Neuronal stem cell (in vitro differentiated cells): ENCODE measurements at regions not wholly inside any gene's neighbourhood (a gene's known extent, or its start where the extent isn't known, plus 50 kb on each side); places are given as distances from the start of the nearest gene placed in this dataset.

ENCODE experiments used
- DNase-seq: peaks from one replicate; pipeline ENCODE4 v3.0.0-alpha.2; 2013; ENCODE audit warnings: low spot score
- H2AFZ ChIP-seq: one replicate; pipeline ENCODE4 v1.6.1; 2013; ENCODE audit warnings: mild to moderate bottlenecking, low read length, inconsistent platforms
- H2AK5ac ChIP-seq: 2 replicates; pipeline ENCODE4 v1.6.1; 2013; ENCODE audit warnings: low read depth, mild to moderate bottlenecking, inconsistent platforms, low read length, moderate library complexity, mixed read lengths
- H2BK120ac ChIP-seq: 2 replicates; pipeline ENCODE4 v1.6.1; 2013; ENCODE audit warnings: low read depth, mild to moderate bottlenecking, inconsistent platforms, low read length, moderate library complexity, mixed read lengths
- H2BK12ac ChIP-seq: one replicate; pipeline ENCODE4 v1.6.1; 2013; ENCODE audit warnings: low read length, inconsistent platforms
- H2BK15ac ChIP-seq: 2 replicates; pipeline ENCODE4 v1.6.1; 2013; ENCODE audit warnings: mild to moderate bottlenecking, low read length, inconsistent platforms, mixed read lengths
- H2BK5ac ChIP-seq: one replicate; pipeline ENCODE4 v1.6.1; 2013; ENCODE audit warnings: inconsistent platforms, mild to moderate bottlenecking, low read length, moderate library complexity
- H3K14ac ChIP-seq: one replicate; pipeline ENCODE4 v1.6.1; 2013; ENCODE audit warnings: low read length, inconsistent platforms
- H3K18ac ChIP-seq: 2 replicates; pipeline ENCODE4 v1.6.1; 2013; ENCODE audit warnings: low read length, inconsistent platforms
- H3K23ac ChIP-seq: 2 replicates; pipeline ENCODE4 v1.6.1; 2013; ENCODE audit warnings: low read depth, mild to moderate bottlenecking, mixed read lengths, low read length, inconsistent platforms; ENCODE audit not compliant: poor library complexity
- H3K27ac ChIP-seq: replicated peaks from 3 replicates; pipeline ENCODE4 v1.5.1; 2013; ENCODE audit warnings: low read length, inconsistent platforms
- H3K27me3 ChIP-seq, 3 experiments: 2 replicates each; pipeline ENCODE4 v1.6.1; 2013; ENCODE audit warnings: low read length in 3 of 3, mild to moderate bottlenecking in 2 of 3, inconsistent platforms in 1 of 3, low read depth in 1 of 3, mixed read lengths in 1 of 3, moderate library complexity in 1 of 3; ENCODE audit not compliant: control insufficient read depth in 3 of 3, insufficient read depth in 3 of 3
- H3K36me3 ChIP-seq, 2 donors: replicated peaks in 1 of 2; 2 replicates each; pipeline ENCODE4 v1.6.1; 2013; ENCODE audit warnings: low read length in 2 of 2; ENCODE audit not compliant: control insufficient read depth in 2 of 2, insufficient read depth in 2 of 2
- H3K4ac ChIP-seq: 2 replicates; pipeline ENCODE4 v1.6.1; 2013; ENCODE audit warnings: inconsistent platforms, mild to moderate bottlenecking, low read length, moderate library complexity
- H3K4me1 ChIP-seq, 2 donors: 1 replicate in 1 of 2; 2 replicates in 1 of 2; pipeline ENCODE4 v1.6.1; 2013; ENCODE audit warnings: low read length in 2 of 2, low read depth in 1 of 2; ENCODE audit not compliant: control insufficient read depth in 2 of 2, insufficient read depth in 1 of 2
- H3K4me2 ChIP-seq: one replicate; pipeline ENCODE4 v1.6.1; 2013; ENCODE audit warnings: mild to moderate bottlenecking, low read length, inconsistent platforms; ENCODE audit not compliant: insufficient read depth, poor library complexity, severe bottlenecking
- H3K4me3 ChIP-seq, 2 donors: 2 replicates each; pipeline ENCODE4 v1.5.1; 2013; ENCODE audit warnings: low read length in 2 of 2, mild to moderate bottlenecking in 2 of 2, inconsistent platforms in 1 of 2, moderate library complexity in 1 of 2
- H3K79me1 ChIP-seq: one replicate; pipeline ENCODE4 v1.6.1; 2013; ENCODE audit warnings: low read depth, mild to moderate bottlenecking, inconsistent platforms, low read length, moderate library complexity
- H3K9ac ChIP-seq: one replicate; pipeline ENCODE4 v1.6.1; 2013; ENCODE audit warnings: mild to moderate bottlenecking, low read depth, low read length, inconsistent platforms; ENCODE audit not compliant: poor library complexity
- H3K9me3 ChIP-seq, 2 donors: replicated peaks in 1 of 2; 2 replicates each; pipeline versions ENCODE3 to v1.6.1; 2013; ENCODE audit warnings: low read length in 2 of 2, mild to moderate bottlenecking in 2 of 2, inconsistent platforms in 1 of 2, low read depth in 1 of 2, mixed read lengths in 1 of 2, moderate library complexity in 1 of 2; ENCODE audit not compliant: control insufficient read depth in 2 of 2, insufficient read depth in 1 of 2
- H4K8ac ChIP-seq: one replicate; pipeline ENCODE4 v1.6.1; 2013; ENCODE audit warnings: low read depth, mild to moderate bottlenecking, inconsistent platforms, low read length, moderate library complexity
- H4K91ac ChIP-seq: one replicate; pipeline ENCODE4 v1.6.1; 2013; ENCODE audit warnings: low read length, low read depth, mild to moderate bottlenecking, inconsistent platforms; ENCODE audit not compliant: poor library complexity
- WGBS, 2 donors: extraction: QIAGEN DNeasy Blood & Tissue Kit; methylation state at CpG; one replicate each; pipeline ENCODE4 v1.1.7; 2013; ENCODE audit warnings: missing lambda C conversion rate in 2 of 2, mixed read lengths in 1 of 2; ENCODE audit not compliant: insufficient read length in 2 of 2, insufficient replicate concordance in 1 of 2; ENCODE audit errors: extremely low coverage in 2 of 2; 5-methylcytosine and 5-hydroxymethylcytosine counted together

GRCh38 chr3:86254480-86254879, 736.5 kb downstream of the VGLL3 start:
- H3K23ac ChIP-seq: no peak overlapping the region
- no peaks in the 10 kb centered on the region for H3K27me3 ChIP-seq
- no peak overlapping the region for H3K4me3 ChIP-seq
- H2BK12ac ChIP-seq: no peak overlapping the region
- H2BK120ac ChIP-seq: no peak overlapping the region
- no peaks in the 10 kb centered on the region for H3K9me3 ChIP-seq
- no peak overlapping the region for H4K91ac ChIP-seq
- no peak overlapping the region for H3K4me2 ChIP-seq
- no peak overlapping the region for H3K14ac ChIP-seq
- H3K27ac ChIP-seq: no peak overlapping the region
- DNase-seq: no peak
- no peaks in the 10 kb centered on the region for H3K79me1 ChIP-seq
- no CpG with 5 or more reads among the region's 6 CpGs for WGBS, 2 donors
- H2AFZ ChIP-seq: no peak overlapping the region
- H2AK5ac ChIP-seq: no peak overlapping the region
- H3K4ac ChIP-seq: no peak overlapping the region
- no peak overlapping the region for H3K18ac ChIP-seq
- no peak overlapping the region for H2BK5ac ChIP-seq
- no peaks in the 10 kb centered on the region for H3K36me3 ChIP-seq
- H2BK15ac ChIP-seq: no peak overlapping the region
- H3K4me1 ChIP-seq: no peaks in the 10 kb centered on the region
- H3K9ac ChIP-seq: no peak overlapping the region
- H4K8ac ChIP-seq: no peak overlapping the region

DNA sequence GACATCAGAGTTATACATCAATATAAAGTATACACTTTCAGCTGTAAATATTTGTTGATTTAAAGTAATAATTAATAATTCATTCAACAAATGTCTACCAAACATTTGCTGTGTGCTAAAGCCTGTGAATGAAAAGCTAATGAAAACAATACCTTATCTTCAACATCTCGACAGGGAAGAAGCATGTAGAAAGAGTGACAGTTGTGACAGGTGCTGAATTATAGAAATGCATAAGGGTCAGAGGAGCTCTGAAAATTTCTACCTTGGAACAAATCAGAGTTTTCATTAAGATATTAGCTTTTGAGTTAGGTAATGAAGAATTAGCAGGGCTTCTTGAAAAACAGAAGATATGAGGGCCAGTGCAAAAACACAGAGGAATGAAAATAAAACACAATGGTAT, 739.2 kb downstream of the VGLL3 start:
- H3K27ac ChIP-seq: no peak overlapping the region
- H3K9me3 ChIP-seq: no peaks in the 10 kb centered on the region
- H3K4me3 ChIP-seq: no peak overlapping the region
- H4K8ac ChIP-seq: no peak overlapping the region
- H2AK5ac ChIP-seq: no peak overlapping the region
- no peak overlapping the region for H2AFZ ChIP-seq
- WGBS, 2 donors: no CpG with 5 or more reads among the region's 1 CpG
- H3K4me2 ChIP-seq: no peak overlapping the region
- no peak overlapping the region for H2BK120ac ChIP-seq
- no peak overlapping the region for H3K9ac ChIP-seq
- H3K36me3 ChIP-seq: no peaks in the 10 kb centered on the region
- no peak overlapping the region for H3K18ac ChIP-seq
- no peaks in the 10 kb centered on the region for H3K79me1 ChIP-seq
- H4K91ac ChIP-seq: no peak overlapping the region
- H2BK15ac ChIP-seq: no peak overlapping the region
- no peaks in the 10 kb centered on the region for H3K4me1 ChIP-seq
- H3K4ac ChIP-seq: no peak overlapping the region
- no peak overlapping the region for H3K14ac ChIP-seq
- DNase-seq: no peak
- no peak overlapping the region for H2BK5ac ChIP-seq
- no peak overlapping the region for H2BK12ac ChIP-seq
- no peaks in the 10 kb centered on the region for H3K27me3 ChIP-seq
- no peak overlapping the region for H3K23ac ChIP-seq

GRCh38 chr3:86249833-86250232, 741.1 kb downstream of the VGLL3 start:
- Histone ChIP-seq H3K18ac (no peak overlapping the region), H3K9me3 (no peaks in the 10 kb centered on the region)
- WGBS, 2 donors: no CpG with 5 or more reads among the region's 1 CpG

GRCh38 chr3:86245360-86245759, 745.6 kb downstream of the VGLL3 start:
- no CpG with 5 or more reads among the region's 1 CpG for WGBS, 2 donors
- no peak overlapping the region for H2BK15ac ChIP-seq
- no peaks in the 10 kb centered on the region for H3K9me3 ChIP-seq
- no peaks in the 10 kb centered on the region for H3K27me3 ChIP-seq
- no peaks in the 10 kb centered on the region for H3K79me1 ChIP-seq
- no peak overlapping the region for H3K27ac ChIP-seq
- H3K4me2 ChIP-seq: no peak overlapping the region
- no peak overlapping the region for H2BK120ac ChIP-seq
- H2BK12ac ChIP-seq: no peak overlapping the region
- H4K8ac ChIP-seq: no peak overlapping the region
- no peak overlapping the region for H3K14ac ChIP-seq
- peak overlapping the region in 1 of 2 donors; percentile 5 for H3K4me3 ChIP-seq
- H3K9ac ChIP-seq: no peak overlapping the region
- H3K23ac ChIP-seq: no peak overlapping the region
- H3K36me3 ChIP-seq: no peaks in the 10 kb centered on the region
- H3K4ac ChIP-seq: no peak overlapping the region
- peak overlapping the region; percentile 81 for H2AFZ ChIP-seq
- H3K4me1 ChIP-seq: peaks cover 0 to 3% of the 10 kb centered on the region in 2 donors
- H4K91ac ChIP-seq: no peak overlapping the region
- H3K18ac ChIP-seq: no peak overlapping the region
- DNase-seq: no peak
- H2BK5ac ChIP-seq: no peak overlapping the region
- no peak overlapping the region for H2AK5ac ChIP-seq

More at GRCh38 chr3:86249833-86250232, 741.1 kb downstream of the VGLL3 start:
- Histone ChIP-seq H2BK15ac (no peak overlapping the region), H3K4me3 (no peak overlapping the region), H3K9ac (no peak overlapping the region), H3K4me2 (no peak overlapping the region), H4K8ac (no peak overlapping the region), H2BK12ac (no peak overlapping the region), H2BK120ac (no peak overlapping the region), H3K36me3 (no peaks in the 10 kb centered on the region), H3K27ac (no peak overlapping the region), H2AFZ (no peak overlapping the region), H2AK5ac (no peak overlapping the region), H3K4me1 (peaks cover 0 to 3% of the 10 kb centered on the region in 2 donors), H3K14ac (no peak overlapping the region), H3K23ac (no peak overlapping the region), H2BK5ac (no peak overlapping the region), H3K4ac (no peak overlapping the region), H3K27me3 (no peaks in the 10 kb centered on the region), H4K91ac (no peak overlapping the region), H3K79me1 (no peaks in the 10 kb centered on the region)
- no peak for DNase-seq
